HG03103 (cell line): ENCODE measurements at regions not wholly inside any gene's neighbourhood (a gene's known extent, or its start where the extent isn't known, plus 50 kb on each side); places are given as distances from the start of the nearest gene placed in this dataset.

ENCODE experiments used
- ATAC-seq: cut with Tn5 transposase; IDR thresholded peaks from one replicate; pipeline ENCODE4 v1.9.1; 2021; ENCODE audit warnings: low read depth; ENCODE audit not compliant: unreplicated experiment

- no peak for ATAC-seq
These were observed 247.8 kb downstream of the BCL2 start for GRCh38 chr18:63071701-63072141.

- no peak for ATAC-seq
These were observed 248.6 kb downstream of the BCL2 start for GRCh38 chr18:63070767-63071502.

- ATAC-seq: no peak
These were observed 250.1 kb downstream of the BCL2 start for GRCh38 chr18:63069496-63069895.

GRCh38 chr18:63067939-63068338, 251.6 kb downstream of the BCL2 start:
- ATAC-seq: no peak

- ATAC-seq: no peak
These were observed 254.4 kb downstream of the BCL2 start for GRCh38 chr18:63065172-63065571.

- ATAC-seq: no peak
These were observed 256.4 kb downstream of the BCL2 start for GRCh38 chr18:63063171-63063570.

- no peak for ATAC-seq
These were observed 257.3 kb downstream of the BCL2 start for GRCh38 chr18:63062246-63062645.

- ATAC-seq: no peak
These were observed 258.3 kb downstream of the BCL2 start for GRCh38 chr18:63061303-63061702.

GRCh38 chr18:63058521-63058920, 261.0 kb downstream of the BCL2 start:
- no peak for ATAC-seq

- no peak for ATAC-seq
These were observed 261.9 kb downstream of the BCL2 start for GRCh38 chr18:63057707-63058106.

GRCh38 chr18:63054901-63055584, 264.5 kb downstream of the BCL2 start:
- ATAC-seq: no peak

GRCh38 chr18:63051928-63052327, 267.6 kb downstream of the BCL2 start:
- ATAC-seq: no peak

GRCh38 chr18:63050667-63051395, 268.7 kb downstream of the BCL2 start:
- peak; percentile 58 for ATAC-seq

GRCh38 chr18:63046375-63046774, 273.2 kb downstream of the BCL2 start:
- ATAC-seq: no peak

GRCh38 chr18:63043516-63043915, 276.1 kb downstream of the BCL2 start:
- ATAC-seq: no peak

- ATAC-seq: no peak
These were observed 277.2 kb downstream of the BCL2 start for GRCh38 chr18:63042351-63042750.

- no peak for ATAC-seq
These were observed 278.7 kb downstream of the BCL2 start for GRCh38 chr18:63040788-63041410.

- ATAC-seq: no peak
These were observed 282.1 kb downstream of the BCL2 start for GRCh38 chr18:63037491-63037890.

- ATAC-seq: no peak
These were observed 288.2 kb downstream of the BCL2 start for GRCh38 chr18:63031375-63031774.
